Nephron (organoid): ENCODE measurements at regions not wholly inside any gene's neighbourhood (a gene's known extent, or its start where the extent isn't known, plus 50 kb on each side); places are given as distances from the start of the nearest gene placed in this dataset.

ENCODE experiments used
- H3K27ac Mint-ChIP-seq, 3 experiments: 2 replicates each; pipeline ENCODE4 v1.8.0; 2020; ENCODE audit warnings: mixed read lengths in 3 of 3, mild to moderate bottlenecking in 2 of 3, moderate library complexity in 1 of 3
- H3K27me3 Mint-ChIP-seq: 2 replicates; pipeline ENCODE4 v1.8.0; 2021; ENCODE audit warnings: low read depth, mild to moderate bottlenecking, moderate library complexity, mixed read lengths
- H3K36me3 Mint-ChIP-seq: 2 replicates; pipeline ENCODE4 v1.8.0; 2020; ENCODE audit warnings: low read depth, mixed read lengths
- H3K4me1 Mint-ChIP-seq: 2 replicates; pipeline ENCODE4 v1.8.0; 2020; ENCODE audit warnings: mixed read lengths
- H3K4me3 Mint-ChIP-seq, 3 experiments: 2 replicates each; pipeline ENCODE4 v1.8.0; 2020; ENCODE audit warnings: mild to moderate bottlenecking in 3 of 3, mixed read lengths in 3 of 3, moderate library complexity in 2 of 3
- H3K9me3 Mint-ChIP-seq: 2 replicates; pipeline ENCODE4 v1.8.0; 2020; ENCODE audit warnings: mixed read lengths
- CTCF ChIP-seq, 3 experiments: fragments of 200-600 bp; sonication (generic); IDR thresholded peaks; one replicate each; pipeline ENCODE4 v1.5.0; 2021; ENCODE audit warnings: antibody characterized with exemption in 3 of 3; ENCODE audit not compliant: unreplicated experiment in 3 of 3

GRCh38 chr6:115629415-115629814 is 431.3 kb downstream of the FRK start:
- H3K4me1 Mint-ChIP-seq, result peaks cover under 1% of the 10 kb centered on the region
- no peaks in the 10 kb centered on the region for H3K9me3 Mint-ChIP-seq
- no peaks in the 10 kb centered on the region for H3K36me3 Mint-ChIP-seq

DNA sequence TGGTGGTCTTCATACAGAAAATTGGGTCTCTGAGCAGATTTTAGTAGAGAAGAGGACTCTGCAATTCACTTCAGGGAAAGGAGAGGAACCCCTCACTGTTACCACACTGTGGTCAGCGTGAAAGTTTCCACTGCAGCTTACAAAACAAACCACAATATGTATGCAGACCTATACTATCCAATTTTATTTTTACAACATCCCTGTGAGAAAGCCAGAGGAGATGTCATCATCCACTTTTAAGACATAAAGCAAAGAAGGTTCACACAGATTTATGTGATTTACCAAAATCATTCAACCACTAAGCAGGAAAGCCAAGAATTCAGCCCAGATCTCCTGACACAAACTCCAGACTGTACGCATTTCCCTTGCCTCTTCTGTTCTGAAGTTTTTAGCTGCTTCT is 442.4 kb downstream of the FRK start:
- no peaks in the 10 kb centered on the region for H3K9me3 Mint-ChIP-seq
- H3K4me1 Mint-ChIP-seq, result peaks cover 6% of the 10 kb centered on the region
- TF ChIP-seq CTCF (IDR thresholded peaks at IDR 0.05; ENCODE audit: unreplicated experiment in 3 of 3), result no peak
- no peak overlapping the region for H3K4me3 Mint-ChIP-seq
- H3K27me3 Mint-ChIP-seq, result no peaks in the 10 kb centered on the region
- H3K36me3 Mint-ChIP-seq, result no peaks in the 10 kb centered on the region
- H3K27ac Mint-ChIP-seq, result no peak overlapping the region

More at GRCh38 chr6:115629415-115629814, 431.3 kb downstream of the FRK start:
- Mint-ChIP-seq H3K27me3 (no peaks in the 10 kb centered on the region), H3K4me3 (no peak overlapping the region), H3K27ac (no peak overlapping the region)
- no peak for TF ChIP-seq CTCF (IDR thresholded peaks at IDR 0.05; ENCODE audit: unreplicated experiment in 3 of 3)

GRCh38 chr6:115617031-115617430 is 443.7 kb downstream of the FRK start:
- Mint-ChIP-seq H3K27me3 (no peaks in the 10 kb centered on the region), H3K4me1 (peaks cover 11% of the 10 kb centered on the region), H3K9me3 (no peaks in the 10 kb centered on the region), H3K27ac (no peak overlapping the region), H3K4me3 (no peak overlapping the region), H3K36me3 (no peaks in the 10 kb centered on the region)
- TF ChIP-seq CTCF (IDR thresholded peaks at IDR 0.05; ENCODE audit: unreplicated experiment in 3 of 3), result no peak

- no peak for TF ChIP-seq CTCF (IDR thresholded peaks at IDR 0.05; ENCODE audit: unreplicated experiment in 3 of 3)
- H3K4me1 Mint-ChIP-seq, result peaks cover 11% of the 10 kb centered on the region
- no peaks in the 10 kb centered on the region for H3K27me3 Mint-ChIP-seq
- no peaks in the 10 kb centered on the region for H3K36me3 Mint-ChIP-seq
- H3K4me3 Mint-ChIP-seq, result no peak overlapping the region
- H3K27ac Mint-ChIP-seq, result no peak overlapping the region
- no peaks in the 10 kb centered on the region for H3K9me3 Mint-ChIP-seq
Measured at GRCh38 chr6:115613488-115613887, 447.2 kb downstream of the FRK start.

DNA sequence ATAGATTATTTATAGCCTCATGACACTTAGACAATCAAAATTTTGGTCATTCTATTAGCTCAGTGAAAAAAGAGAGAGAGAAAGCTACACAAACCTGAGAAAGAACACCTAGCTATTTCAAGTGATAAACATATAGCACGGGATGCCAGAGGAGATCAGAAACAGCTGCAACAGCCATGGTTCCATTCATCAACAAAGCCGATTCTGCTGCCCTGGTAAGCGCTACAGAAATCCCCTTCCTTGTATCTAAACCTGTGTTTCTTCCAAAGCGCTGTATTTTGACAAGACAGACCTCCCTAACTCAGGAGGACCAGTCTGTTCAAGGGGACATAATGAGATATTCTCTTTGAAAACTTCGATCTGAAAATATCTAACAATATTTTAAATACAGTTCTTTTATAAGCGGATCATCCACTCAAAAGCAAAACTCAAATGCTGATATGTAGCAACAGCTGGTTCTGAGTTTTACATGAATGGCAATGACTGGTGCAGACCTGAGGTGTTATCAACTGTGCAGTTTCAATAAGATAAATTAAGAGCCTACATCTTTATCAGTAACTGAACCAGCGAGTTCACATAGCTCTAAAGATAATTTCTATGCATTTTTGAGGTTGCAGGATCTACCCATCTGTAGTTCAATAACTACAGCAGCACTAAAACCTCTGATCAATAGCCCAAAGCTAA is 447.8 kb downstream of the FRK start:
- no peak for TF ChIP-seq CTCF (IDR thresholded peaks at IDR 0.05; ENCODE audit: unreplicated experiment in 3 of 3)
- no peaks in the 10 kb centered on the region for H3K27me3 Mint-ChIP-seq
- no peaks in the 10 kb centered on the region for H3K9me3 Mint-ChIP-seq
- peaks cover 11% of the 10 kb centered on the region for H3K4me1 Mint-ChIP-seq
- H3K4me3 Mint-ChIP-seq, result no peak overlapping the region
- H3K36me3 Mint-ChIP-seq, result no peaks in the 10 kb centered on the region
- no peak overlapping the region for H3K27ac Mint-ChIP-seq

DNA sequence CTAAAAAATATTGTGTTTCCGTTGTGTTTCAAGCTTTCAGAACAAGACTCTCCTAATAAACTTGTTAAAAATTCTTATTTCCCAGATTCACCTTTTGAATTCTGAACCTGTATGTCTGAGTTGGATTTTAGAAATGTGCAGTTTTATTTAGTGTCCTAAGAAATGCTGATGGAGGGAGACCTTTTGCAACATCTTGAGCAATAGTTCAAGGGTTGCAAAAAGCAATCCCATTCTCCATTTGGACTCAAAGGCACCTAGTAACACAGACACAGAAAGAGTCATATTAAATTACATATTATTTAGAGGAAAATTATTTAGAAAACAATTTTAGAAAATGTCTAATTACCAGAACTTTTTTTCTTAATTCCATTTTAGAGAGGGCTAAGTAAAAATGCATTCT is 448.5 kb downstream of the FRK start:
- no peak for TF ChIP-seq CTCF (IDR thresholded peaks at IDR 0.05; ENCODE audit: unreplicated experiment in 3 of 3)

More for the DNA sequence above, 448.5 kb downstream of the FRK start:
- Mint-ChIP-seq H3K36me3 (no peaks in the 10 kb centered on the region), H3K27me3 (no peaks in the 10 kb centered on the region), H3K4me1 (peaks cover 11% of the 10 kb centered on the region), H3K4me3 (no peak overlapping the region), H3K27ac (no peak overlapping the region), H3K9me3 (no peaks in the 10 kb centered on the region)
